Nephron progenitor cell (in vitro differentiated cells): ENCODE measurements at regions not wholly inside any gene's neighbourhood (a gene's known extent, or its start where the extent isn't known, plus 50 kb on each side); places are given as distances from the start of the nearest gene placed in this dataset.

Experiments used
- DNase-seq: peaks from one replicate; pipeline ENCODE4 v3.0.0; 2021
- H3K27ac Mint-ChIP-seq: 2 replicates; pipeline ENCODE4 v1.8.0; 2021; ENCODE audit warnings: mild to moderate bottlenecking, moderate library complexity, mixed read lengths
- H3K27me3 Mint-ChIP-seq: 2 replicates; pipeline ENCODE4 v1.8.0; 2021; ENCODE audit warnings: mild to moderate bottlenecking, low read depth, mixed read lengths; ENCODE audit not compliant: poor library complexity
- H3K36me3 Mint-ChIP-seq: 2 replicates; pipeline ENCODE4 v1.8.0; 2021; ENCODE audit warnings: low read depth, mixed read lengths
- H3K4me1 Mint-ChIP-seq: 2 replicates; pipeline ENCODE4 v1.8.0; 2021; ENCODE audit warnings: mixed read lengths
- H3K4me3 Mint-ChIP-seq: 2 replicates; pipeline ENCODE4 v1.8.0; 2021; ENCODE audit warnings: mild to moderate bottlenecking, moderate library complexity, mixed read lengths
- H3K9me3 Mint-ChIP-seq: 2 replicates; pipeline ENCODE4 v1.8.0; 2021; ENCODE audit warnings: mild to moderate bottlenecking, moderate library complexity, mixed read lengths
- CTCF ChIP-seq: fragments of 200-600 bp; sonication (generic); IDR thresholded peaks from 2 replicates; pipeline ENCODE4 v1.5.0; 2021; ENCODE audit warnings: antibody characterized with exemption

- Mint-ChIP-seq H3K9me3 (peaks cover 4% of the 10 kb centered on the region), H3K36me3 (no peaks in the 10 kb centered on the region), H3K27ac (peak overlapping the region; percentile 9), H3K27me3 (peaks cover 17% of the 10 kb centered on the region), H3K4me1 (peaks cover 36% of the 10 kb centered on the region), H3K4me3 (no peak overlapping the region)
- TF ChIP-seq CTCF = no peak
- DNase-seq = no peak
Measured at GRCh38 chr1:165994107-165994506, 166.7 kb downstream of the UCK2 start.

- peak; percentile 7 for DNase-seq
- H3K4me1 Mint-ChIP-seq = peaks cover 13% of the 10 kb centered on the region
- peaks cover 29% of the 10 kb centered on the region for H3K27me3 Mint-ChIP-seq
- H3K9me3 Mint-ChIP-seq = peaks cover 10% of the 10 kb centered on the region
- TF ChIP-seq CTCF = no peak
- H3K4me3 Mint-ChIP-seq = no peak overlapping the region
- H3K27ac Mint-ChIP-seq = peak overlapping the region; percentile 9
- no peaks in the 10 kb centered on the region for H3K36me3 Mint-ChIP-seq
Measured at GRCh38 chr1:165999826-166000225, 167.0 kb downstream of the FAM78B start.

- no peak for TF ChIP-seq CTCF
- Mint-ChIP-seq H3K4me1 (no peaks in the 10 kb centered on the region), H3K27me3 (peaks cover 29% of the 10 kb centered on the region), H3K4me3 (no peak overlapping the region), H3K36me3 (no peaks in the 10 kb centered on the region), H3K27ac (no peak overlapping the region), H3K9me3 (peaks cover 28% of the 10 kb centered on the region)
- DNase-seq = no peak
Measured at GRCh38 chr1:166007176-166007575, 159.6 kb downstream of the FAM78B start.

GRCh38 chr1:166013232-166013631 lies 153.6 kb downstream of the FAM78B start:
- no peaks in the 10 kb centered on the region for H3K36me3 Mint-ChIP-seq
- H3K4me3 Mint-ChIP-seq = no peak overlapping the region
- TF ChIP-seq CTCF = no peak
- no peak overlapping the region for H3K27ac Mint-ChIP-seq
- no peak for DNase-seq
- H3K9me3 Mint-ChIP-seq = no peaks in the 10 kb centered on the region
- peaks cover 24% of the 10 kb centered on the region for H3K27me3 Mint-ChIP-seq
- no peaks in the 10 kb centered on the region for H3K4me1 Mint-ChIP-seq

GRCh38 chr1:166017395-166017794 lies 149.4 kb downstream of the FAM78B start:
- Mint-ChIP-seq H3K27me3 (peaks cover 33% of the 10 kb centered on the region), H3K27ac (no peak overlapping the region), H3K36me3 (no peaks in the 10 kb centered on the region), H3K4me3 (no peak overlapping the region), H3K9me3 (no peaks in the 10 kb centered on the region), H3K4me1 (no peaks in the 10 kb centered on the region)
- peak; percentile 11 for TF ChIP-seq CTCF
- DNase-seq = peak; percentile 5
